ENCODE measurements at regions not wholly inside any gene's neighbourhood (a gene's known extent, or its start where the extent isn't known, plus 50 kb on each side); places are given as distances from the start of the nearest gene placed in this dataset.

DNA sequence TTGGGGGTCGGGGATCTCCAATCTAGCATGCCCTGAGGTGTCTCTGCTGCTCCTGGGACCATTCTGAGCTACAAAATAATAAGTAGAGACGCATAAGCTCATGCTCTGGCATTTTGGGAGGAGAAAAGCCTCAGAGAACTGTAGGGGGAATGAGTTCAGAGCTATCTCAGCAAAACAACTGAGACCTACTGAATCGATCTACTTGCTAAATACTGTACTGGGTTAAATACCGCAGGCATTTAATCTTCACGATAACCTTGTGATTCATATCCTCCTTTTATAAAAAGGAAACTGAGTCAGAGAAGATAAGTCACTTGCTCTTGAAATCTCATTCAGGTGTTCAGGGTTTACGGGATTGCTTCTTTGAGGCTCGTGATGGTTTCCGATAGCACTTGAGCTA, 468.1 kb downstream of the FGF9 start:
- Histone ChIP-seq H2AFZ (ENCODE audit: control insufficient read depth, low read length) (no peak overlapping the region), H3K27me3 (ENCODE audit: control insufficient read depth, extremely low read depth, insufficient read depth, low read length) (no peaks in the 10 kb centered on the region), H3K79me2 (ENCODE audit: control insufficient read depth, insufficient read depth, low read length) (no peaks in the 10 kb centered on the region), H3K27ac (ENCODE audit: control insufficient read depth, insufficient read depth, low read length) (no peak overlapping the region), H4K20me1 (ENCODE audit: control insufficient read depth, extremely low read depth, insufficient read depth, low read length) (no peaks in the 10 kb centered on the region), H3K9me1 (ENCODE audit: control insufficient read depth, extremely low read depth, insufficient read depth, low read length) (no peaks in the 10 kb centered on the region), H3K4me2 (ENCODE audit: control insufficient read depth, extremely low read depth, insufficient read depth, low read depth, low read length) (no peak overlapping the region), H3K9me3 (ENCODE audit: control insufficient read depth, low read depth, low read length) (no peaks in the 10 kb centered on the region), H3K36me3 (ENCODE audit: control insufficient read depth in 2 of 2, extremely low read depth in 1 of 2, insufficient read depth in 2 of 2, low read length in 2 of 2) (no peaks in the 10 kb centered on the region), H3K4me3 (ENCODE audit: control insufficient read depth in 2 of 3, extremely low read depth in 1 of 3, insufficient read depth in 2 of 3, low read depth in 1 of 3, low read length in 3 of 3) (no peak overlapping the region), H3K4me1 (ENCODE audit: control insufficient read depth, extremely low read depth, insufficient read depth, low read length) (no peaks in the 10 kb centered on the region), H3K9ac (ENCODE audit: control insufficient read depth, extremely low read depth, insufficient read depth, low read length) (no peak overlapping the region)
- DNase-seq (ENCODE audit: low read depth, low spot score) (no peak), FAIRE-seq (no peak)
- dilution Hi-C loops (cut with MboI; ENCODE audit: extremely low pct_ligation_motif_present, low sequenced_read_pairs) = no loop called here
- TF ChIP-seq, protein P1, sequence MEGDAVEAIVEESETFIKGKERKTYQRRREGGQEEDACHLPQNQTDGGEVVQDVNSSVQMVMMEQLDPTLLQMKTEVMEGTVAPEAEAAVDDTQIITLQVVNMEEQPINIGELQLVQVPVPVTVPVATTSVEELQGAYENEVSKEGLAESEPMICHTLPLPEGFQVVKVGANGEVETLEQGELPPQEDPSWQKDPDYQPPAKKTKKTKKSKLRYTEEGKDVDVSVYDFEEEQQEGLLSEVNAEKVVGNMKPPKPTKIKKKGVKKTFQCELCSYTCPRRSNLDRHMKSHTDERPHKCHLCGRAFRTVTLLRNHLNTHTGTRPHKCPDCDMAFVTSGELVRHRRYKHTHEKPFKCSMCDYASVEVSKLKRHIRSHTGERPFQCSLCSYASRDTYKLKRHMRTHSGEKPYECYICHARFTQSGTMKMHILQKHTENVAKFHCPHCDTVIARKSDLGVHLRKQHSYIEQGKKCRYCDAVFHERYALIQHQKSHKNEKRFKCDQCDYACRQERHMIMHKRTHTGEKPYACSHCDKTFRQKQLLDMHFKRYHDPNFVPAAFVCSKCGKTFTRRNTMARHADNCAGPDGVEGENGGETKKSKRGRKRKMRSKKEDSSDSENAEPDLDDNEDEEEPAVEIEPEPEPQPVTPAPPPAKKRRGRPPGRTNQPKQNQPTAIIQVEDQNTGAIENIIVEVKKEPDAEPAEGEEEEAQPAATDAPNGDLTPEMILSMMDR (optimal IDR thresholded peaks at IDR 0.05 in 1 of 3, IDR thresholded peaks at IDR 0.05 in 1 of 3, conservative IDR thresholded peaks at IDR 0.05 in 1 of 3; ENCODE audit: extremely low read depth in 1 of 3, insufficient read depth in 2 of 3, low read length in 3 of 3) = no peak
- no peak for TF ChIP-seq EZH2 (IDR thresholded peaks at IDR 0.05; ENCODE audit: low read length)

DNA sequence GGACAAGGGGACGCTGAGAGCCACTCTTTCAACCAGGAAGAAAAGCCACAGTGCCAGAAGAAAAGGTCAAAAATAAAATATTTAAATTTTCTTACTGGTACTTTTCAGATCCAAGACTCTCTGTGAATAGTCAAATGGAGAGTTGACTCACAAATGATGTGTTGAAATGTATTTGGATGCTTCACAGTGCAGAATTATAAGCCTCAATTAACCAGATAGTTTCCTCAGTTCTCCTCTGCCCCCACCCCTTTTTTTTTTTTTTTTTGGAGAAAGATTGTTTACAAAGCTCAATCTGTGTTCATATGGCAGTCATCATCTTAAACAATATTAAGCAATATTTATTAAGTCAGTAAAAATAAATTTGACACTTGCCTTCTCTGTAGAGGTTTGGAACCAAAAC, 470.8 kb downstream of the FGF9 start:
- dilution Hi-C loops (cut with MboI; ENCODE audit: extremely low pct_ligation_motif_present, low sequenced_read_pairs) = no loop called here
- no peak for DNase-seq (ENCODE audit: low read depth, low spot score)
- no peaks in the 10 kb centered on the region for H3K9me1 ChIP-seq (ENCODE audit: control insufficient read depth, extremely low read depth, insufficient read depth, low read length)

More for the DNA sequence above, 470.8 kb downstream of the FGF9 start:
- no peaks in the 10 kb centered on the region for H3K4me1 ChIP-seq (ENCODE audit: control insufficient read depth, extremely low read depth, insufficient read depth, low read length)
- H3K27me3 ChIP-seq (ENCODE audit: control insufficient read depth, extremely low read depth, insufficient read depth, low read length) = no peaks in the 10 kb centered on the region
- TF ChIP-seq, protein P1 (optimal IDR thresholded peaks at IDR 0.05 in 1 of 3, IDR thresholded peaks at IDR 0.05 in 1 of 3, conservative IDR thresholded peaks at IDR 0.05 in 1 of 3; ENCODE audit: extremely low read depth in 1 of 3, insufficient read depth in 2 of 3, low read length in 3 of 3) = no peak
- TF ChIP-seq EZH2 (IDR thresholded peaks at IDR 0.05; ENCODE audit: low read length) = no peak
- H3K9ac ChIP-seq (ENCODE audit: control insufficient read depth, extremely low read depth, insufficient read depth, low read length) = no peak overlapping the region
- H3K27ac ChIP-seq (ENCODE audit: control insufficient read depth, insufficient read depth, low read length) = no peak overlapping the region
- no peak overlapping the region for H3K4me3 ChIP-seq (ENCODE audit: control insufficient read depth in 2 of 3, extremely low read depth in 1 of 3, insufficient read depth in 2 of 3, low read depth in 1 of 3, low read length in 3 of 3)
- H3K36me3 ChIP-seq (ENCODE audit: control insufficient read depth in 2 of 2, extremely low read depth in 1 of 2, insufficient read depth in 2 of 2, low read length in 2 of 2) = no peaks in the 10 kb centered on the region
- no peak for FAIRE-seq
- no peaks in the 10 kb centered on the region for H3K9me3 ChIP-seq (ENCODE audit: control insufficient read depth, low read depth, low read length)
- H2AFZ ChIP-seq (ENCODE audit: control insufficient read depth, low read length) = no peak overlapping the region
- no peak overlapping the region for H3K4me2 ChIP-seq (ENCODE audit: control insufficient read depth, extremely low read depth, insufficient read depth, low read depth, low read length)
- no peaks in the 10 kb centered on the region for H4K20me1 ChIP-seq (ENCODE audit: control insufficient read depth, extremely low read depth, insufficient read depth, low read length)
- no peaks in the 10 kb centered on the region for H3K79me2 ChIP-seq (ENCODE audit: control insufficient read depth, insufficient read depth, low read length)

Measured in keratinocyte (primary cell).